ENCODE measurements at regions not wholly inside any gene's neighbourhood (a gene's known extent, or its start where the extent isn't known, plus 50 kb on each side); places are given as distances from the start of the nearest gene placed in this dataset.

- no peak for TF ChIP-seq CTCF (IDR thresholded peaks at IDR 0.05; ENCODE audit: extremely low read depth, missing control alignments)
- DNase-seq (ENCODE audit: low spot score): no peak
Observed at GRCh38 chr3:140830391-140830790, 111.2 kb upstream of the SLC25A36 start.

GRCh38 chr3:140832883-140833282, 108.8 kb upstream of the SLC25A36 start:
- no peak for TF ChIP-seq CTCF (IDR thresholded peaks at IDR 0.05; ENCODE audit: extremely low read depth, missing control alignments)
- peak; percentile 25 for DNase-seq (ENCODE audit: low spot score)

- DNase-seq (ENCODE audit: low spot score): no peak
- no peak for TF ChIP-seq CTCF (IDR thresholded peaks at IDR 0.05; ENCODE audit: extremely low read depth, missing control alignments)
Observed at GRCh38 chr3:140834266-140835037, 107.2 kb upstream of the SLC25A36 start.

GRCh38 chr3:140842984-140843649, 98.5 kb upstream of the SLC25A36 start:
- no peak for TF ChIP-seq CTCF (IDR thresholded peaks at IDR 0.05; ENCODE audit: extremely low read depth, missing control alignments)
- DNase-seq (ENCODE audit: low spot score): peak; percentile 73

GRCh38 chr3:140843656-140844055, 98.0 kb upstream of the SLC25A36 start:
- TF ChIP-seq CTCF (IDR thresholded peaks at IDR 0.05; ENCODE audit: extremely low read depth, missing control alignments): no peak
- DNase-seq (ENCODE audit: low spot score): peak; percentile 8

GRCh38 chr3:140844072-140844471, 97.6 kb upstream of the SLC25A36 start:
- no peak for TF ChIP-seq CTCF (IDR thresholded peaks at IDR 0.05; ENCODE audit: extremely low read depth, missing control alignments)

GRCh38 chr3:140845882-140846281, 95.8 kb upstream of the SLC25A36 start:
- DNase-seq (ENCODE audit: low spot score): peak; percentile 33
- no peak for TF ChIP-seq CTCF (IDR thresholded peaks at IDR 0.05; ENCODE audit: extremely low read depth, missing control alignments)

More at GRCh38 chr3:140844072-140844471, 97.6 kb upstream of the SLC25A36 start:
- DNase-seq (ENCODE audit: low spot score): no peak
